HG02610 (cell line): ENCODE measurements at regions not wholly inside any gene's neighbourhood (a gene's known extent, or its start where the extent isn't known, plus 50 kb on each side); places are given as distances from the start of the nearest gene placed in this dataset.
"Not testable (repeated sequence)": the region's sequence is repeated elsewhere in the genome, so short reads cannot be mapped to it uniquely, and the experiment has no call there.

Experiments
- ATAC-seq: cut with Tn5 transposase; IDR thresholded peaks from one replicate; pipeline ENCODE4 v1.9.1; 2021; ENCODE audit warnings: mild to moderate bottlenecking, moderate library complexity; ENCODE audit not compliant: unreplicated experiment

GRCh38 chr3:5899014-5899761 lies 711.7 kb downstream of the EDEM1 start:
- ATAC-seq: no peak

- no peak for ATAC-seq
These were observed 730.4 kb downstream of the EDEM1 start for GRCh38 chr3:5917932-5918331.

DNA sequence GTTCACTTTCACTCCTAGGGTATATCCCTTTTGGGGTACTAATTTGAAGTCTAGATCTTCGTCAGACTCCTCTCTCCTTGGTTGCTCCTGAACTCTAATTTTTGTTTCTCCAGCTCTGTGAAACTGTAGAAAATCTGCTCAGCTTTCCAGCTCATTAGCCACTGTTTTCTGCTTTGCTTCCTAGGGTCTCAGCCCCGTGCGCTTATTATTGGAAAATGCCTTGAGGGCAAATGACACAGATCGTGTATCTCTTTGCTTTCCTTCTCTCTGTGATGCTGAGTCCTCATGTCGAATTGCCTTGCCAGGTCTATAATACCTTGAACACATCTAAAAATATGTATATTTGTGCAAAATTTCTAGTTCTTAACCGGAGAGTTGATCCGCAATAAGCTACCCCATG lies 731.1 kb downstream of the EDEM1 start:
- ATAC-seq: no peak

- no peak for ATAC-seq
These were observed 741.5 kb downstream of the EDEM1 start for GRCh38 chr3:5929027-5929426.

DNA sequence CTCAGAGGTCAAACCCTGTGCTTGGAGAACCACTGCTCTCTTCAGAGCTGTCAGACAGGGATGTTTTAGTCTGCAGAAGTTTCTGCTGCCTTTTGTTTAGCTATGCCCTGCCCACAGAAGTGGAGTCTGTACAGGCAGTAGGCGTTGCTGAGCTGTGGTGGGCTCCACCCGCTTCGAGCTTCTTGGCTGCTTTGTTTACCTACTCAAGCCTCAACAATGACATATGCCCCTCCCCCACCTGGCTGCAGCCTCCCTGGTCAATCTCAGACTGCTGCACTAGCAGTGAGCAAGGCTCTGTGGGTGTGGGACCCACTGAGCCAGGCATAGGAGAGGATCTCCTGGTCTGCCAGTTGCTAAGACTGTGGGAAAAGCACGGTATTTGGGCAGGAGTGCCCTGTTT lies 756.6 kb downstream of the EDEM1 start:
- not testable (repeated sequence) for ATAC-seq

GRCh38 chr3:5948084-5948483 lies 760.6 kb downstream of the EDEM1 start:
- no peak for ATAC-seq

GRCh38 chr3:5951026-5951425 lies 763.5 kb downstream of the EDEM1 start:
- ATAC-seq: no peak

DNA sequence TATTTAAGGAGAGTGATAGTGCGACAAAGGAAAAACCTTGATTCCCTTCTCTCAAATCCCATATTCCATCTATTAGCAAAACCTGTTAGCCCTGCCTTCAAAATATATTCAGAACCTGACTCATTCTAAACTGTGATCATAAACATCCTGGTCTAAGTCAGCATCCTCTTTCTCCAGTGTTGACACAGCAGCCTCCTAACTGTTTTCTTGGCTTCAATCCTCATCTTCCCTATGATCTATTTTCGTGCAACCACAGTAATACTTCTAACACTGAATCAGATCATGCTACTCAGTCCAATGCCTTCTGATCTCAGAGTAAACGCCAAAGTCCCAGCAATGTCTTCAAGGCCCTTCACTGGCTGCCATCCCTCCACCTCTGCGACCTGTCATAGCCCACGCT lies 785.1 kb downstream of the EDEM1 start:
- no peak for ATAC-seq

DNA sequence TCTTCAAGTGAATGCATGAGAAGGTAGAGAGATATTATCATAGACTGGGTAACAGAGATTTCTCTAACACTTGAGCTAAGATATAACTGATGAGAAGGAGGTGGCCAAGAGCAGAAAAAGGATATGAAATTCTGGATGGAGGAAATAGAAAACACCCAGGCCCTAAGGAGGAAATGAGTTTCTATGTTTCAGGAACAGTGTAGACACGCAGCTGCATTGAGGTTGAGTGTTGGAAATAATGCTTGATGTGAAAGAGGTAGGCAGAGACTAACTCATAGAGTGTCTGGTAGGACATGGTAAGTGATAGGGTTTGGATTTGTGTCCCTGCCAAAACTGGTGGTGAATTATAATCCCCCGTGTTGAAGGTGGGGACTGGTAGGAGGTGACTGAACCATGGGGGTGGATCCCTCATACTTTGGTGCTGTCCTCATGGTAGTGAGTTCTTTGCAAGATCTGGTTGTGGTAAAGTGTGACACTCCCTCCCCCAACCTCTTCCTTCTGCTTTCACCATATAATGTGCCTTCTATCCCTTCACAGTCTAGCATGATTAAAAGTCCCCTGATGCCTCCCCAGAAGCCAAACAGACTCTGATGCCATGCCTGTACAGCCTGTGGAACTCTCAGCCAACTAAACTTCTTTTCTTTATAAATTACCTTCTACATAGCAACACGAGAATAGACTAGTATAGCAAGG lies 787.3 kb downstream of the EDEM1 start:
- ATAC-seq: no peak

GRCh38 chr3:5977331-5977730 lies 789.8 kb downstream of the EDEM1 start:
- ATAC-seq: no peak

GRCh38 chr3:5980475-5980874 lies 793.0 kb downstream of the EDEM1 start:
- ATAC-seq: no peak

GRCh38 chr3:5994651-5995050 lies 807.1 kb downstream of the EDEM1 start:
- ATAC-seq: no peak

DNA sequence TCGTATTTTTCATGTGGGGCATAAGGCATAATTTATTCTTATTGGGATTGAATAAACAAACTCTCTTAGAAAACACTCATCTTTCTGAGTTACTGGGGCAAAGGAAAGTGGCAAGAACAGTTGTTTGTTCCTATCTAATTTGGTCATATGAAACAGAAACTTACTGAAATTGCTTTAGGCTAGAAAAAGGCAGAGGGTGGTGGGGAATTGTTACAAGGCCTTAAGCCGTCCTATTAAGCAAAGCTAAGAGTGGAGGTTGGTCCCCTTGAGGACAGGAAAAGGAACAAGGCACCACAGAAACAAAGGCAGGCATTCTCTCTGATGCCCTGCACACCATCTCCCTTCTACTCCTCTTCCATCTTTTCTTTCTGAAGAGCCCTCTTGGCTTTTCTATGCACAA lies 830.9 kb downstream of the EDEM1 start:
- ATAC-seq: no peak

DNA sequence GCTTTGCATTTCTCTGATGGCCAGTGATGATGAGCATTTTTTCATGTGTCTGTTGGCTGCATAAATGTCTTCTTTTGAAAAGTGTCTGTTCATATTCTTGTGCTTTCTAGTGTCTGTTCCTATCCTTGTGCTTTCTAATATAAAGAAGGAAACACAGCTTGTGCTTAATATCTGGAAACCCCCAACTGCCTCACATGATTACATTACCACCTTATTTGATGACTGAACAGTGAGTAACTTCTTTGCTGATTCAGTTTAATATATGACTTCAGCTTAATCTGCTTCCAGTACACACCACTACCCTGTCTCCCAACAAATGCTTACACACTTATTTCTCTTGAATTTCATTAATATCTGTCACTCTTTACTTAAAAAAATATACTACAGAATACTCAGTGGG lies 835.1 kb downstream of the EDEM1 start:
- no peak for ATAC-seq

DNA sequence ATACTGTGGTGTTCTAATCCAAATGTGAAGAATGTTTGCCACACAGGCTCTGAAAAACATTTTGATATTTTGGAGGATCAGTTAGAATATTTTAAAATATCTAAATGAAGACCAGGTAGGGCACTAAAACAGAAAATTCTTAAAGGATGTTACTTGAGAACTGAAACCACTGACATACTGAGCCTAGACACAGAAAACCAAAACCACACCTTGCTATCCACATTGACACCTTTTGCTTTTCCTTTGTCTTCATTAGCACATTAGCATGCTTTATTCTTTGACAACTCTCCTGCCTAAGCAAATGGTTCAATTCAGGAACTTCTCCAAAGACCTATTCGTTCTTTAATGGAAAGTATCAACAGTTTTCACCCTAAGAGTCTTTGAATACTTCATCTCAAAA lies 835.9 kb upstream of the GRM7 start:
- ATAC-seq: no peak

- not testable (repeated sequence) for ATAC-seq
These were observed 830.3 kb upstream of the GRM7 start for GRCh38 chr3:6030648-6031047.

- no peak for ATAC-seq
These were observed 825.3 kb upstream of the GRM7 start for GRCh38 chr3:6035626-6036025.

- no peak for ATAC-seq
These were observed 820.9 kb upstream of the GRM7 start for GRCh38 chr3:6039971-6040370.

- ATAC-seq: no peak
These were observed 819.0 kb upstream of the GRM7 start for GRCh38 chr3:6041894-6042293.

GRCh38 chr3:6047016-6047415 lies 813.9 kb upstream of the GRM7 start:
- ATAC-seq: no peak

DNA sequence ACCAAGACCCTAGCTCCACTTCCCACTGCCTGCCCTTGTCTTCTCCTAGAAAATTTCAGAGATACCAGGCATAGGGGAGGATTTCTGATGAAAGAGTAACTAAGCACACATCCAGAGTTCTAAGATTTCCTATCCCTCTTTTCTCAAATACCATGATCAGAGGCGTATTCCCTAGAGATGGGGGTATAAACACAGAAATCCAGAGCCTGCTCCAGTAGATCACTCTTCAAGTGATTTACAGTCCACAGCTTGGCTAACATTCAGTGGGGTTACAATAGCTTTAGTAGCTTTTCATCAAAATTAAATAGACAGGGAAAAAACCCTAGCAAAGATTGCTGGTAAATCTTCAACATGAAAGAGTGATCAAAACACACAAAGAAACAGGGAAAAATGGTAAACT lies 800.7 kb upstream of the GRM7 start:
- ATAC-seq: no peak
